ENCODE measurements at regions not wholly inside any gene's neighbourhood (a gene's known extent, or its start where the extent isn't known, plus 50 kb on each side); places are given as distances from the start of the nearest gene placed in this dataset.

DNA sequence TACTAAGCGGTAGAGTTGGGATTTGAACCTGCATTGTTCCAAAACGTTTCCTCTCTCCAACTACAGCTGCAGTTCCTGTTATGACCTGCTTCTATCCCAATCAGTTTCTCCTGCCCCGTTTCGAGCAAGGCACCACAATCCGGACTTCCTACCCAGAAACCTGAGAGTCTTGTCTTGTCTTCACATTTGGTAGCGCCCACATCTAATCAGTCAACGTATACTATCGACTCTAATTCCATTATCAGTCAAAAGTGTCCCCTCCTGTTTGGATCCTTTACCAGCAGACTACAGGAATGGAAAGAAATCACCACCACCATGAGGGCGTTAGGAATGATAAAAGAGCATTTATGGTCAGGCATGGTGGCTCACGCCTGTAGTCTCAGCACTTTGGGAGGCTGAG, 124.6 kb downstream of the AXIN2 start:
- TF ChIP-seq, protein P1, sequence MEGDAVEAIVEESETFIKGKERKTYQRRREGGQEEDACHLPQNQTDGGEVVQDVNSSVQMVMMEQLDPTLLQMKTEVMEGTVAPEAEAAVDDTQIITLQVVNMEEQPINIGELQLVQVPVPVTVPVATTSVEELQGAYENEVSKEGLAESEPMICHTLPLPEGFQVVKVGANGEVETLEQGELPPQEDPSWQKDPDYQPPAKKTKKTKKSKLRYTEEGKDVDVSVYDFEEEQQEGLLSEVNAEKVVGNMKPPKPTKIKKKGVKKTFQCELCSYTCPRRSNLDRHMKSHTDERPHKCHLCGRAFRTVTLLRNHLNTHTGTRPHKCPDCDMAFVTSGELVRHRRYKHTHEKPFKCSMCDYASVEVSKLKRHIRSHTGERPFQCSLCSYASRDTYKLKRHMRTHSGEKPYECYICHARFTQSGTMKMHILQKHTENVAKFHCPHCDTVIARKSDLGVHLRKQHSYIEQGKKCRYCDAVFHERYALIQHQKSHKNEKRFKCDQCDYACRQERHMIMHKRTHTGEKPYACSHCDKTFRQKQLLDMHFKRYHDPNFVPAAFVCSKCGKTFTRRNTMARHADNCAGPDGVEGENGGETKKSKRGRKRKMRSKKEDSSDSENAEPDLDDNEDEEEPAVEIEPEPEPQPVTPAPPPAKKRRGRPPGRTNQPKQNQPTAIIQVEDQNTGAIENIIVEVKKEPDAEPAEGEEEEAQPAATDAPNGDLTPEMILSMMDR (IDR thresholded peaks at IDR 0.05; ENCODE audit: low read depth, low read length), result no peak
- H3K4me3 ChIP-seq (ENCODE audit: low read depth, low read length), result no peak overlapping the region

DNA sequence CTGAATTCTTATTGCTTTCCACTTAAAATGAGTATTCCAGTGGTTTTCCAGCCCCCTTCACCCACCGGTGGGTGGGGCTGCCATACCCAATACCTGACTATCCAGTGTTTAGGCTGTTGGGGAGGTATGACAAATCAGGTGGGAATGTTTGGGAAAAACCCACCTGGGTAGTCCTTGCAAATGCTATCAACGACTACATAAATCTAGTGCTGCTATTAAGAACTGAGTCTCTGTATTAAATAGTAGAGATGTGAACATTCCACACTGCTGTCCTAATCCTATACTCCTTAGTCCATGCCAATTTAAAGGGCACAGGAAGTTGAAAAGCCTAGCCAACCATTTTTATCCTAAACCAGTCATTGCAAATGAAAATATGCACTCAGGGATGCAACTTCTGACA, 126.6 kb downstream of the AXIN2 start:
- TF ChIP-seq, protein P1 (IDR thresholded peaks at IDR 0.05; ENCODE audit: low read depth, low read length), result no peak

DNA sequence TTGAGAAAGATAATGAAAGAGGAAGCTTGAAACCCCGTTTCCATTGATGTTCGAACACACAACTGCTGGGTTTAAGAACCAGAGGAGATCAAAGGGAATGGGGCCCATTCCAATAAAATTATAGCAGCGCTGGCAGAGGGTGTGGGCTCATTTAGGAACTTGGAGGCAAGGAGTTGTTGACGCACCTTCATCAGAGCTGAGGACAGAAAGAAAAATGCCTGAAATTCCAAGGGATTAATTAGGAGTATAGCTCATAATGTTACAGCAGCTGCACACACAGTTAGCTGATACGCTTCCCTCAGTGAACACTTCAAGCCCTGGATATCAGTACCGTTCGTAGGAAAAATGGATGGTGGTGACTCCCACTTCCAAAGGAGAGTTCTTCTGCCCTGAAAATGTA, 127.2 kb downstream of the AXIN2 start:
- TF ChIP-seq, protein P1 (IDR thresholded peaks at IDR 0.05; ENCODE audit: low read depth, low read length), result no peak
- no peak overlapping the region for H3K4me3 ChIP-seq (ENCODE audit: low read depth, low read length)

More for the DNA sequence above, 126.6 kb downstream of the AXIN2 start:
- H3K4me3 ChIP-seq (ENCODE audit: low read depth, low read length), result no peak overlapping the region

DNA sequence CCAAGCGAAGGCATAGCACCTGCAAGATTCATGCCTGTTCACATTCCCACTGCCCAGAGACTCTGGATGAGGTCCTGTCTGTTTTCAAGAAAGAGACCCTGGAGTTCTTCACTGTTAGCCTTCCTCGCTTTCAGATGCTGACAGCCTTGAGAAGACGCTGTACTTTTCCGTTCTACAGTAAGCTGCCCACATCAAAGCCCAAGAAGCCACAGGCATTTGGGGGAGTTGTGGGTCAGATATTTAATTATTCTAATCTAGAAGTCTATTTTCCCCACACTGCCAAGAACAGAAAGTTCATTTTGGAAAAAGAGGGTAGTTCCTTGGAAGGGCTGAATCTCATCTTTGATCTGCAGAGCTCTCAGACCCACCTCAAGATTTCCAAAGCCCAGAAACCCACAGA, 127.9 kb downstream of the AXIN2 start:
- TF ChIP-seq, protein P1 (IDR thresholded peaks at IDR 0.05; ENCODE audit: low read depth, low read length), result no peak
- H3K4me3 ChIP-seq (ENCODE audit: low read depth, low read length), result no peak overlapping the region

DNA sequence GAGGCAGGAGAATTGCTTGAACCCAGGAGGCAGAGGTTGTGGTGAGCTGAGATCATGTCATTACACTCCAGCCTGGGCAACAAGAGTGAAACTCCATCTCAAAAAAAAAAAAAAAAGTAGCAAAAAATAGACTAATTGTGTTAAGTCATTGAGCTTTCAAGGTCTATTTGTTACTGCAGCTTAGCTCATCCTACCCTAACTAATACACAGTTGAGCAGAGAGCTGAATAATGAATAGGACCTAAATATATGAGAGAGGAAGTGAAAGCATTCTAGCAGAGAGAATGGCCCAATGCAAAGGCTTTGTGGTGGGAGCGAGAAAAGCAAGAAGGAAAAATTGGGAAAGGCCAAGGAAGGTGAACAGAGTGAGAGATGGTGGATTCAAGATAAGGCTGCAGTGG, 128.3 kb downstream of the AXIN2 start:
- TF ChIP-seq, protein P1 (IDR thresholded peaks at IDR 0.05; ENCODE audit: low read depth, low read length), result no peak
- no peak overlapping the region for H3K4me3 ChIP-seq (ENCODE audit: low read depth, low read length)

DNA sequence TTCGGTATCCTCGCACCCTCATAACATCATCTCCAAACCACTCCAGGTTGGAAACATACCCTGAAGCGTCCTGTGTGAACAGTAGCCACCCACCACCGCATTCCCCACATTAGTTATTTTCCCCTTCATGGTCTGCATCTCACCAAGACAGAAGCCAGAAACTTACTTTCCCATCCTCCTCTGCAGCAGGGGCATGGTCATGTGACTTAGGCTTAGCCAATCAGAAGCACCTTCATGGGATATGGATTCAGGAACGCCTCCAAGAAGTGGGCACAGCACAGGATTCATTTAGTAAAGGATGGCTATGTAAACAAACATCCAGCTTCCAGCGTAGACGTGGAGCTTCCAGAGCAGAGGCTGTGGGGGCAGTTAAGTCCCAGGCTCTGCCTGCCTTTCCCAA, 130.3 kb downstream of the AXIN2 start:
- no peak overlapping the region for H3K4me3 ChIP-seq (ENCODE audit: low read depth, low read length)
- TF ChIP-seq, protein P1 (IDR thresholded peaks at IDR 0.05; ENCODE audit: low read depth, low read length), result no peak

DNA sequence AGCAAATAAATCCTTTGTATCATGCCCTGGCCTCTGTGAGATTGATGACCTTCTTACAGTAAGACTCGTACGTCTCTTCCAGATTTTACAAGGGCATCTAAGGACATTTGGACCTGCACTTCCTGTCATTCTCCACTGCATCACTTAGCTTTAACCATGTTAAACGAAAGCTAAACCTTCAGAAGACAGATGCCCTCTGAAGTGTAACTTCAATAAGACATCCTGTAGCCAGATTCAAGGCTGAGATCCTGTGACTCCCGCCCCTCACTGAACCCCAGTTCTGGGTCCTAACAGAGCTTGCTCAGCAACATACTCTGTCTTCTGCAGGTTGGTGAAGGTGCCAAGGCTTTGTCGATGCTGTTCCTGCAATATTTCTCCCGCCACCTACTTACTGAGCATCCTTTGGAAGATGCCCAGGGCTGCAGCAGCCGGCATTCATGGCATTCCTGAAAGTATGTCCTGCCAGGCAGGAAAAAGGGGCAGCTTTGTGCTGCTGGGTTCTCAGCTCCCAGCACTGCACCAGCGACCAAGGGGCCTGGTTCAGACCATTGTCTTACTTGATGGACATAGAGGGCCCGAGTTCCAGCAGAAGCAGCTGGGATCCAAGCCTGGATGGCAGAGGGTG, 131.1 kb downstream of the AXIN2 start:
- H3K4me3 ChIP-seq (ENCODE audit: low read depth, low read length), result no peak overlapping the region
- TF ChIP-seq, protein P1 (IDR thresholded peaks at IDR 0.05; ENCODE audit: low read depth, low read length), result no peak
